Activated T-helper 1 cell treated with Interleukin-2 at 50 U/mL for 16 hours (primary cell): ENCODE measurements at regions not wholly inside any gene's neighbourhood (a gene's known extent, or its start where the extent isn't known, plus 50 kb on each side); places are given as distances from the start of the nearest gene placed in this dataset.

Experiments
- DNase-seq: peaks from one replicate; pipeline ENCODE4 v3.0.0-alpha.2; 2020; ENCODE audit warnings: low read depth

GRCh38 chr2:217749008-217749407, 253.8 kb downstream of the TNS1 start:
- no peak for DNase-seq

DNA sequence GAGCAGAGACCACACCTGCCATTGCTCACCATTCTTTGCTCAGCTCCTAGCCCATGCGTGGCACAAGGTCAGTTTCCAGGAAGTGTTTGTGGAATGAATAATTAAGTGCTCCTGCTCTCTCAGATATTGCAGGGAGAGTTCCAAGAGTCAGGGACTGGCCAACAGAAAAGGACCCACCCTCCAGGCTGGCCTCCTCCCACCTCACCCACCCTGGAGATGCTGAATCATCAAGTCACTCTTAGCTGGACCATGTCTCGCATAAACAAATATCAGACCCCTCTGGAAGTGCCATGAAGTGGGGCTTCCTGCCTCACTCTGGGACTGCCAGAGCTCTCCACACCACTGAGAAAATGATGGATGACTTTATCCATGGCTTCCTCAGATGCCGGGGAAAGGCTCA, 256.0 kb downstream of the TNS1 start:
- no peak for DNase-seq

DNA sequence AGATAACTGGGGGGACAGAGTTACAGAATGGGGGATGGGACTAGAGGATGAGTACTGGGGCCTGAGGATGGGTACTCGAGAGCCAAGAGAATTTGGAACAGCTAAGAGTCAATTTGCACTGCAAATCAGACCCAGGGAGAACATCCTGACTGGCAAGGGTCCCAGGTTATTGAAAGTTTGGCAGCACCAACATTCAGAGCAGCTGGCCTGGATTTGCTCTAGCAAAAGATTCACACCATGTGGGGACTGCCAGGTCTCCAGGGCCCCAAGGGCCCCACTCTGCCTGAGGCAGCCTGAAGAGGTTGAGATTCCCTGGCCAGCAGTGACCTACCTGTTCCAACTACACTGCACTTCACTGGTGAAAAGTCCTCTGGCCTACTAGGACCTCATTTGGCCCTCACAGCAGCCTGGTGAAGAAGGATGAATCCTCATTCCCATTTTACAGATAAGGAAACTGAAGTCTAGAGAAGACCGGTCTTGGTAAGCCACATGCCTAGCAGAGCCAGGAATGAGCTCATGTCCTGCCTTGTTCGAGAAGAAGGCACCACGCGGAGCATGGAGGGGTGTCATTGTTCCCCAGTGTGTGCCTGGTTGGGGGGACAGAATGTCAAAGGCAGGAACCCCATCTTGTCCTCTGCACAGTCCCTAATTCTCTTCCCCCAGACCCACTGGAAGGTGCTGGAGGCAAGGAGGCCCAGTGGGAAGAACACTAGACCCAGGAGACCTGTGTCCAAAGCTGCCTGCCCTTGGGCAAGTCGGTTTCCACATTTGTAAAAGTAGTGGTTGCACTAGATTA, 258.6 kb downstream of the TNS1 start:
- DNase-seq = no peak

- DNase-seq = no peak
Measured at GRCh38 chr2:217743407-217743806, 259.4 kb downstream of the TNS1 start.

DNA sequence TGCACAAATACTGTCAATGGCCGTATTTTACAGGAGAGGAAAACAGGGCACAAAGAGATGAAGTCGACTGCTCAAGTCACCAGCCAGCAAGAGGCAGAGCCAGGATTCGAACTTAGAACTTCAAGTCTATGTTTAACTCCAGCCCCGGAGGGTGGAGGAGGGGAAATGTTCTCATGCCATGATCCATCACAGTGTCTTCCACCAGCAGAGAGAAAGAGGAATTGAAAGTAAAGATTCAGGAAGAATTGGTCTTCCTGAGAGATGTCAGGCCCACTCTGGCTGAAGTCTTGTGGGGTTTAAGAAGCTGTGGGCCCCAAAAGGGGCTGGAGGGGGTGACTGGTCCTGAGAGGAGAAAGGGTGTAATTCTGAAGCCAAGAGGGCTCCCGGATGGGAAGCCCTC, 260.0 kb downstream of the TNS1 start:
- no peak for DNase-seq

DNA sequence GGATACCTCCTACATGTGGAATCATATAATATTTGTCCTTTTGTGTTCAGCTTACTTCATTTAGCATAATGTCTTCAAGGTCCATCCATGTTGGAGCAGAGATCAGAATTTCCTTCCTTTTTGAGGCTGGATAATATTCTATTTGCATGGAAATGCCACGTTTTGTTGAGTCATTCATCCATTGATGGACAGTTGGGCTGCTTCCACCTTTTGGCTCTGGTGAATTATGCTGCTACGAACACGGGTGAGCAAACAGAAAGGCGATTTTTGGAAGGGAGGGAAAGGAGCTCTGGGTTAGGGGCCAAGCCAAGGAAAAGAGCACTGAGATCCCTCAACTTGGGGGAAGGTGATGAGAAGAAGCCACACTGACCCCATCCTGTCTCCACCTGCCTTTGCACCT, 260.5 kb downstream of the TNS1 start:
- no peak for DNase-seq

DNA sequence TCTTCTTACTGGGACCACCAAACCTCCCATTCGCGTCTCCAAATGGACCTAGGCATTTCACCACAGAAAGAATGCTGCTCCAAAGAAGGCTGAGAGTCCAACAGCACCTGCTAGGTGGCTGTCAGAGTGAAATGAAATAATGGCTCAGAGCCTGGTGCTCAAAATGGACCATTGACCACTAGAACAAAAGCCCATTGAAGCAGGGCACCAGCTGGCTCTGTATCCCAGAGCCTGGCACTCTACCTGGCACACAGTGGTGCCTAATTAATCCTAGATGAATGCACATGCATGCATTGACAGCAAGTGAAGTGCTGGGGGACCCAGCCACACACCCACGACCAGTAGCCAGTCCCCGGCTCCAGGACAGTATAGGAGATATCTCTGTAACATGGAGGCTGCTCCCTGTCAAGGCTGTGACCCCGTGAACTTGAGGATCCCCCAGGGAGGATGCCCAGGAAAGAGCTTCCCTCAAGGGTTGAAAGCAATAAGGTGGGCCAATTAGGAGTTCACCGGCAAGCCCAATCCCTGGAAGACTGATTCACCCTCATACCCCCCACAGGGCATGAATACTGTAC, 261.3 kb downstream of the TNS1 start:
- DNase-seq = no peak

DNA sequence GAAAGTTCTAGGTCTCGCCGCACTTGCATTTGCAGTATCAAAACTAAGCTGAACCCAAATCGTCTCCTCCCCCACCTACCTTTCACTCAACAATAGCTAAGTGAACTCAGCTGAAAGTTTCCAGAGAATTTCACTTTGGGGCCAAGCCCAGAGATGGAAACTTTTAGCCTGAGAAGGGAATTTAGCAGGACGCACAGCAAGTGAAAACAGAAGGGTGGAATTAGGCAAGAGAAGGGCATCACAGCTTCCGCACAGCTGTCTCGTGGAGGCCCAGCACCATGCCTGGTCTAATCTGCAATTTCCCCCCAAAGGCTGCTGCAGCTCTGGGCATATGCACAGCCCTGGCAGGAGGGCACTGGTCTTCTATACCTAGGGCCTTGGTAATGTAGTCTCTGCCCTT, 262.0 kb downstream of the TNS1 start:
- no peak for DNase-seq

DNA sequence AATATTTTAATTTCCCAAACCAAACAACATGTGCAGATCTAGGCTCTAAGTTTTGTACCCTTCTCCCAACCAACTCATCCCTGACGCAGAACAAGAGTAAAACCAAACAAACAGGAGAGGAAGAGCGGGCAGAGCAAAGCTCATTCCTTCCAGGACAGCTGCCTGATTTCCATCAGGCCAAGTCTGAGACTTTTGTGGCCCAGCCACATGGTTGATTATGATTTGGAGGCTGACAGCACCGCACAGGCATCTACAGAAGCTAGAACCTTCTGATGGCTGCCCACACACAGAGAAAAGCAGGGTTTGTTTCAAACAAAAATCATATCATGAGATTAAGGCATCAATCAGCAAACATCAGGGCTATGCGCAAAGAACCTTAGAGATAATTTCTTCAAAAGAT, 262.6 kb downstream of the TNS1 start:
- no peak for DNase-seq

DNA sequence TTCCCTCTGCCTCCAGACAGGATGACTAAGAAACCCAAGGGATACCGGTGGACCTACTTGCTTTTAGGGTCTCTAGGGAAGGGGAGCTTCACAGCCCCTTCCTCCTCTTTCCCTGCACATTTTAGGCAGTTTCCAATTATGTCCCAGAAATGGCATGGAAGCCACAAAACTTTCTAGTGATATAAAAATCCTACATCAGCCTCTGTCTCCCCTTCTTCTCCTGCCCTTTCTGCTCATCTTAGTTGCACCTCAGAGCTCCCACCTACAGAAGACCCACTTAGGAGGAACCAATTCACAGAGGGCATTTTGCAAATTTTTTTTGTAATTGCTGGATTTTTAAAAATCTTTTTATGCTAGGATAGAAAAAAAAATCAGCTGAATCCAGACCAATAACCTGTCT, 263.1 kb downstream of the TNS1 start:
- no peak for DNase-seq

GRCh38 chr2:217738061-217738460, 264.7 kb downstream of the TNS1 start:
- no peak for DNase-seq

DNA sequence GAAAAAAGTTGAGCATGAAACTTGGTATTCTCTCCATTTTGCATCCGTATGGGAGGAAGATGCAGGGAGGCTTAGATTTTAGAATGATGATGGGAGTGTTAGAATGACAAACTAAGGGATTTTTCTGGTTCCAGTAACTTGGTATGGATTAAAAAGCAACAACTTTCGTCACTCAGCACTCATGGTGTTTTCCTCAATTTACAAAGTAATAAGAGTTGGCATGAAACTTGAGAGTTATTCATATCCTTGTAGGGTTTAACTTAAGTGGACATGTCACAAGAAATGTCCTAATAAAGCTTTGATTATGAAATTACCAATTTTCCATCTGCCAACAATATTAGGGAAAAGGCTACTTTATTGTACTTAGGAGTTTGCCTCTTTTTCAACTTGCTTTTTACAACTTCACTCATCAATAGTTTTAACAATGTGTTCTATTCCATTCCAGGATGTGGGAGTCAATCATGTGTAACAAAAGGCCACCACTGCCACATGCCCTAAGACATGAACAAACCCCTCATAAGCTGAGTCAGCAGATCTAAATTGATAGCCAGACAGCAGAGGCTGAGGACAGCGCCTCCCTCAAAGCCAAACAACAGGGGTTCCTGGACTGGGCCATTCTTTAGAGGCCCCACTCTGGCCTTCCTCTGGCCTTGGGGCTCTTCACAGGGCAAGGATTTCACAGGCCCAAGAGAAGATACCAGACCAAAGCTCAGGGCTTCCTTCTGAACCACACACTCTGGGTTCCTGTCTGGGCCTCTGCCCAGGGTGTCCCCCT, 265.8 kb downstream of the TNS1 start:
- no peak for DNase-seq

DNA sequence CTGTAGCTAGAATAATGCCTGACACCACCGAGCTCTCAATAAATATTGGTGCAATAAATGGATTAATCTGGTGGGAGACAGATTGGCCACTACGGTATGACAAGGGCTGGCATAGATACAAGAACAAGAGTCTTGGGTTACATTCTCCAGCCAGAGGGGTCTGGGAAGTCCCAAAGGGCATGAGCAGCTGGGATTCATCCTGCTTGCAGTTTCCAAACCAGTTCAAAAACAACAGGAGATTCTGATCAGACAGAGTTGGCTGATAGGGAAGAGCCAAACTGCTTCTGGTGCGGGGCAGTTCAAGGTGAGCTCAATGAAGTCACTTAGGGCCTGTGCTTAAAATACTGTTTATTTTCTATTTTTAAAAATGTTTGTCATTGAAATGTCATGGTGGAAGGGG, 266.9 kb downstream of the TNS1 start:
- DNase-seq = no peak

GRCh38 chr2:217735034-217735433, 267.8 kb downstream of the TNS1 start:
- DNase-seq = no peak

- no peak for DNase-seq
Measured at GRCh38 chr2:217733461-217733860, 269.3 kb downstream of the TNS1 start.

- DNase-seq = no peak
Measured at GRCh38 chr2:217732992-217733391, 269.8 kb downstream of the TNS1 start.

DNA sequence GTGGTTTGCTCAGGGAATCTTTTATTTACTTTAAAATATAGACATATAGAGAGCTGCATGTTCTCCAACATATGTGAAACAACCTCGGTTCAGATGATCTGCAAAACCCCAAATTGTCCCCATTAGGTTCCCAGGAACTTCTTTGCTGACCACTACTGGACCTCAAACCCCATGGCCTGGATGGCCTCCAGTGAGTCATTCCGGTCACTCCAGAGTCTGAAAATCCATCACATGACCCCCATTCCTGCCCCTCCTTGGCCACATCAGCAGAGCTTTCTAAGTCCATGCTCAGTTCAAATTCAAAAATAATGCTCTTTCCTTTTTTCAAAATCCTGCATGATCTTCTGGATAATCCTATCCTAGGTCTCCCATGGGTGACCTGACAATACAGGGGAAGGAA, 271.0 kb downstream of the TNS1 start:
- no peak for DNase-seq

- no peak for DNase-seq
Measured at GRCh38 chr2:217729421-217730053, 273.3 kb downstream of the TNS1 start.

GRCh38 chr2:217727801-217728200, 275.0 kb downstream of the TNS1 start:
- DNase-seq = no peak

DNA sequence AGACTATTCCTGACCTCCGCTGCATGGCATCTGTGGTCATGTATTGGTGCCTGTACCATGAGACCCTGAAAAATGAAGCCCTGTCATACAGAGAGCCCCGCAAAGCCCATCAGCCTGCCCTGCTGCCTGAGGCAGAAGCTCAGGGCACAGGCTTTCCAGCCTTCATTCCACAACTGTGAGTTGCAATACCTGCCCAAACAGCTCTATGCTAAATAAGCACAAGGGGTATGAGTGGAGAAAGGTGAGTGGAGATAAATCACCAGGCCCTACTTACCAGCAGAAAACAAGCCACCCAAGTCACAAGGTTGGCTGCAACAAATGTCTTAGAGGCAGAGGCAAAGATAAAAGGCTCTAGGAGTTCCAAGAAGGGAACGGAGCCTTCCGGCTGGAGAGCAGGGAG, 277.4 kb downstream of the TNS1 start:
- DNase-seq = no peak

DNA sequence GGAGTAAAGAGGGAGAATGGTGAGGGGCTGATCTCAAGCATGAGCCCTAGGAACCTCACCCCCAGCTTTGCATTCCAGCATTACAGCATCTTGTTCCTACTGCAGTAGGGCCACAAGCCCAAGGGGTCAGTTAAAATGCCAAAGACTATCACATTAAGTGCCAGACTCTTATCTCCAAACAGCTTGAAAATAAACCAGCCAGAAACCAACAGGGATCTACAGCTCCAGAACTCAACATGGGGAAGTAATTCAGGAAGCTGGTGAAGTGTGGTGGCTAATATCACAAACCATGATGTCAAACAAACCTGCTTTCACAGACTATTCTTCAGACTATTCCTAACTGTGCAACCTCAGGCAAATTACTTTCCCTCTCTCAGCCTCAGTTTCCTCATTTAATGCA, 278.3 kb downstream of the TNS1 start:
- DNase-seq = no peak

GRCh38 chr2:217723981-217724380, 278.8 kb downstream of the TNS1 start:
- no peak for DNase-seq
